ENCODE measurements at regions not wholly inside any gene's neighbourhood (a gene's known extent, or its start where the extent isn't known, plus 50 kb on each side); places are given as distances from the start of the nearest gene placed in this dataset.

- in situ Hi-C loops (cut with HindIII; ENCODE audit: extremely low pct_ligation_motif_present, low pct_unique_long_range_greater_than_20kb) (no loop called here), intact Hi-C loops (cut with micrococcal nuclease; ENCODE audit: unreplicated experiment) (no loop called here)
- FAIRE-seq (no peak), DNase-seq (ENCODE audit: low spot score) (no peak), ATAC-seq (no peak)
- Histone ChIP-seq H3K4me2 (ENCODE audit: low read depth, low read length) (no peak overlapping the region), H3K4me1 (ENCODE audit: insufficient read depth, low read length) (no peaks in the 10 kb centered on the region), H3K4me3 (replicated peaks in 1 of 3; ENCODE audit: insufficient read depth in 1 of 3, low read depth in 2 of 3, low read length in 3 of 3) (no peak overlapping the region), H3K9ac (ENCODE audit: insufficient read depth, low read depth, low read length) (no peak overlapping the region), H3K27me3 (ENCODE audit: control insufficient read depth in 1 of 2, insufficient read depth in 2 of 2, low read length in 2 of 2) (no peaks in the 10 kb centered on the region; a peak in 1 of 5 replicates), H3K36me3 (replicated peaks in 1 of 2; ENCODE audit: control insufficient read depth in 1 of 2, insufficient read depth in 2 of 2, low read length in 2 of 2) (no peaks in the 10 kb centered on the region), H2AFZ (ENCODE audit: low read length) (no peak overlapping the region), H3K27ac (ENCODE audit: extremely low read length, insufficient read depth, low read length) (no peak overlapping the region), H4K20me1 (ENCODE audit: insufficient read depth, low read length) (no peaks in the 10 kb centered on the region), H3K79me2 (ENCODE audit: insufficient read depth, low read length) (no peaks in the 10 kb centered on the region), H3K9me3 (ENCODE audit: low read length) (peaks cover 12% of the 10 kb centered on the region; the same call in 1 of the 2 replicates)
- WGBS (ENCODE audit: low lambda C conversion rate): 0% methylated on average over 2 of the region's 2 CpGs
- no peak for TF ChIP-seq MYNN (CRISPR knock-in tag; IDR thresholded peaks at IDR 0.05; ENCODE audit: low read depth)
- POLR2A ChIA-PET: no interaction called here
- no TSS peak for BruUV-seq (replicated peaks)
- CTCF ChIA-PET (ENCODE audit: low intra/inter-chr PET ratio, low total read pairs): no interaction called here
These were observed 874.3 kb upstream of the EEF2KMT start for GRCh38 chr16:5971924-5972323.

GRCh38 chr16:5971106-5971505 lies 873.5 kb upstream of the EEF2KMT start:
- no peaks in the 10 kb centered on the region for H3K36me3 ChIP-seq (replicated peaks in 1 of 2; ENCODE audit: control insufficient read depth in 1 of 2, insufficient read depth in 2 of 2, low read length in 2 of 2)
- 0% methylated on average over 2 of the region's 2 CpGs for WGBS (ENCODE audit: low lambda C conversion rate)
- H3K27me3 ChIP-seq (ENCODE audit: control insufficient read depth in 1 of 2, insufficient read depth in 2 of 2, low read length in 2 of 2): no peaks in the 10 kb centered on the region; a peak in 1 of 5 replicates
- ChIA-PET POLR2A (no interaction called here), CTCF (ENCODE audit: low intra/inter-chr PET ratio, low total read pairs) (no interaction called here)
- H3K27ac ChIP-seq (ENCODE audit: extremely low read length, insufficient read depth, low read length): no peak overlapping the region
- H3K4me1 ChIP-seq (ENCODE audit: insufficient read depth, low read length): no peaks in the 10 kb centered on the region
- no peaks in the 10 kb centered on the region for H4K20me1 ChIP-seq (ENCODE audit: insufficient read depth, low read length)
- no peak for DNase-seq (ENCODE audit: low spot score)
- no peaks in the 10 kb centered on the region for H3K79me2 ChIP-seq (ENCODE audit: insufficient read depth, low read length)
- no peak overlapping the region for H3K9ac ChIP-seq (ENCODE audit: insufficient read depth, low read depth, low read length)
- no peak overlapping the region for H3K4me2 ChIP-seq (ENCODE audit: low read depth, low read length)
- intact Hi-C loops (cut with micrococcal nuclease; ENCODE audit: unreplicated experiment): no loop called here
- TF ChIP-seq SNRNP70 (IDR thresholded peaks at IDR 0.05; ENCODE audit: low read depth, low read length) (no peak), ZNF564 (CRISPR knock-in tag; IDR thresholded peaks at IDR 0.05) (no peak), ZNF615 (CRISPR knock-in tag; IDR thresholded peaks at IDR 0.05; ENCODE audit: borderline replicate concordance) (no peak), FOSL1 (CRISPR knock-in tag; IDR thresholded peaks at IDR 0.05; ENCODE audit: borderline replicate concordance) (no peak), ZNF513 (CRISPR knock-in tag; conservative IDR thresholded peaks at IDR 0.05) (no peak), ZNF143 (CRISPR knock-in tag; IDR thresholded peaks at IDR 0.05) (no peak), ZSCAN31 (CRISPR knock-in tag; IDR thresholded peaks at IDR 0.05; ENCODE audit: low read depth) (no peak), PBX2 (CRISPR knock-in tag; IDR thresholded peaks at IDR 0.05) (no peak), PTBP1 (IDR thresholded peaks at IDR 0.05; ENCODE audit: low read depth, low read length, poor library complexity, severe bottlenecking) (no peak), ZNF605 (CRISPR knock-in tag; IDR thresholded peaks at IDR 0.05) (no peak), MBD4 (IDR thresholded peaks at IDR 0.05; ENCODE audit: borderline replicate concordance, low read length) (no peak)
- ATAC-seq: no peak
- no peak overlapping the region for H2AFZ ChIP-seq (ENCODE audit: low read length)
- no peak for FAIRE-seq
- no TSS peak for BruUV-seq (replicated peaks)
- in situ Hi-C loops (cut with HindIII; ENCODE audit: extremely low pct_ligation_motif_present, low pct_unique_long_range_greater_than_20kb): no loop called here
- peaks cover 12% of the 10 kb centered on the region; the same call in 1 of the 2 replicates for H3K9me3 ChIP-seq (ENCODE audit: low read length)
- no peak overlapping the region for H3K4me3 ChIP-seq (replicated peaks in 1 of 3; ENCODE audit: insufficient read depth in 1 of 3, low read depth in 2 of 3, low read length in 3 of 3)

Measured in HepG2 (cell line).